Suprapubic skin (tissue), 4 donors: ENCODE measurements at regions not wholly inside any gene's neighbourhood (a gene's known extent, or its start where the extent isn't known, plus 50 kb on each side); places are given as distances from the start of the nearest gene placed in this dataset.

Source experiments
- EP300 ChIP-seq: sonication (generic); formaldehyde crosslinking; IDR thresholded peaks from one replicate; pipeline ENCODE4 v1.6.1; 2017; ENCODE audit warnings: antibody characterized with exemption
- POLR2AphosphoS5 ChIP-seq, 3 donors: sonication (generic); formaldehyde crosslinking; IDR thresholded peaks; one replicate each; pipeline ENCODE4 v1.6.1; 2017; ENCODE audit warnings: antibody characterized with exemption in 3 of 3
- TF ChIP-seq, protein P1 (sequence below), 2 donors: fragments of 200-600 bp in 1 of 2; fragments of 450-650 bp in 1 of 2; sonication (generic) in 1 of 2; IDR thresholded peaks; one replicate each; pipeline ENCODE4 v1.5.1; 2016 to 2019; ENCODE audit warnings: antibody characterized with exemption in 2 of 2, mild to moderate bottlenecking in 1 of 2, moderate library complexity in 1 of 2

DNA sequence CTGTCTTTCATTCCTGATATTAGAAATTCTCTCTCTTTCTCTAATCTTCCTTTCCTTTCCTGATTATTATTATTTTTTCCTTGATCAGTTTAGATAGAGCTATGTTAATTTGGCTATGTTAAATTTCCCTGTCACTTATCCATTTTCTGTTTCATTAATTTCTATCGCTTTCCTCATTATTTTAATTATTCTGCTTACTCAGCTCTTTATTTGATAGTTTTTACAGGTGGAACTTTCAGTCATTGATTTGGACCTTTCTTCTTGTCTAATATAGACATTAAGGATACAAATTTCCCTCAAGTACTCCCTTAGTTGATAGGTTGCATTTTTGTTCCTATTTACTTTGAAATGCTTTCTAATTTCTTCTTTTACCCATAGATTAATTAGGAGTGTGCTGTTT, 442.3 kb downstream of the CDH26 start:
- TF ChIP-seq, protein P1, sequence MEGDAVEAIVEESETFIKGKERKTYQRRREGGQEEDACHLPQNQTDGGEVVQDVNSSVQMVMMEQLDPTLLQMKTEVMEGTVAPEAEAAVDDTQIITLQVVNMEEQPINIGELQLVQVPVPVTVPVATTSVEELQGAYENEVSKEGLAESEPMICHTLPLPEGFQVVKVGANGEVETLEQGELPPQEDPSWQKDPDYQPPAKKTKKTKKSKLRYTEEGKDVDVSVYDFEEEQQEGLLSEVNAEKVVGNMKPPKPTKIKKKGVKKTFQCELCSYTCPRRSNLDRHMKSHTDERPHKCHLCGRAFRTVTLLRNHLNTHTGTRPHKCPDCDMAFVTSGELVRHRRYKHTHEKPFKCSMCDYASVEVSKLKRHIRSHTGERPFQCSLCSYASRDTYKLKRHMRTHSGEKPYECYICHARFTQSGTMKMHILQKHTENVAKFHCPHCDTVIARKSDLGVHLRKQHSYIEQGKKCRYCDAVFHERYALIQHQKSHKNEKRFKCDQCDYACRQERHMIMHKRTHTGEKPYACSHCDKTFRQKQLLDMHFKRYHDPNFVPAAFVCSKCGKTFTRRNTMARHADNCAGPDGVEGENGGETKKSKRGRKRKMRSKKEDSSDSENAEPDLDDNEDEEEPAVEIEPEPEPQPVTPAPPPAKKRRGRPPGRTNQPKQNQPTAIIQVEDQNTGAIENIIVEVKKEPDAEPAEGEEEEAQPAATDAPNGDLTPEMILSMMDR (IDR thresholded peaks at IDR 0.05) = no peak
- TF ChIP-seq EP300 (no peak), POLR2AphosphoS5 (IDR thresholded peaks at IDR 0.05) (no peak)
